Smooth muscle cell (in vitro differentiated cells): ENCODE measurements at regions not wholly inside any gene's neighbourhood (a gene's known extent, or its start where the extent isn't known, plus 50 kb on each side); places are given as distances from the start of the nearest gene placed in this dataset.

ENCODE experiments used
- DNase-seq: peaks from one replicate; lab custom pipeline; 2025; ENCODE audit not compliant: unreplicated experiment; lab: John Stamatoyannopoulos, UW
- H2AFZ ChIP-seq: fragments of 200-600 bp; sonication (generic); 2 replicates; pipeline ENCODE4 v1.6.0; 2016; ENCODE audit warnings: antibody characterized with exemption, low read depth, mild to moderate bottlenecking
- H3F3A ChIP-seq: fragments of 200-600 bp; sonication (generic); 2 replicates; pipeline ENCODE4 v1.6.0; 2017; ENCODE audit warnings: antibody characterized with exemption, low read depth
- H3K27ac ChIP-seq: fragments of 200-600 bp; sonication (generic); 2 replicates; pipeline ENCODE4 v1.5.1; 2016; ENCODE audit warnings: low read depth, mild to moderate bottlenecking
- H3K27me3 ChIP-seq: fragments of 200-600 bp; sonication (generic); 2 replicates; pipeline ENCODE4 v1.6.1; 2016; ENCODE audit warnings: low read depth, mild to moderate bottlenecking
- H3K36me3 ChIP-seq: fragments of 200-600 bp; sonication (generic); 2 replicates; pipeline ENCODE4 v1.5.1; 2016; ENCODE audit warnings: low read depth
- H3K4me1 ChIP-seq: fragments of 200-600 bp; sonication (generic); 2 replicates; pipeline ENCODE4 v1.5.1; 2016; ENCODE audit warnings: low read depth
- H3K4me2 ChIP-seq: fragments of 200-600 bp; sonication (generic); 2 replicates; pipeline ENCODE4 v1.6.0; 2016; ENCODE audit warnings: mild to moderate bottlenecking
- H3K4me3 ChIP-seq: fragments of 200-600 bp; sonication (generic); 2 replicates; pipeline ENCODE4 v1.5.1; 2016; ENCODE audit warnings: mild to moderate bottlenecking
- H3K79me2 ChIP-seq: fragments of 200-600 bp; sonication (generic); 2 replicates; pipeline ENCODE4 v1.6.0; 2016; ENCODE audit warnings: low read depth, mild to moderate bottlenecking
- H3K9ac ChIP-seq: fragments of 200-600 bp; sonication (generic); 2 replicates; pipeline ENCODE4 v1.6.0; 2016; ENCODE audit warnings: low read depth
- H3K9me3 ChIP-seq: fragments of 200-600 bp; sonication (generic); replicated peaks from 2 replicates; pipeline ENCODE4 v1.5.1; 2016; ENCODE audit warnings: low read depth
- H4K20me1 ChIP-seq: fragments of 200-600 bp; sonication (generic); 2 replicates; pipeline ENCODE4 v1.6.0; 2016; ENCODE audit warnings: low read depth
- CTCF ChIP-seq: fragments of 200-600 bp; sonication (generic); IDR thresholded peaks from 2 replicates; pipeline ENCODE4 v1.5.1; 2017; ENCODE audit warnings: borderline replicate concordance, mild to moderate bottlenecking, antibody characterized with exemption; ENCODE audit not compliant: insufficient read depth, poor library complexity, severe bottlenecking
- WGBS: methylation state at CpG from one replicate; pipeline ENCODE4 v1.1.7; 2016; ENCODE audit warnings: low lambda C conversion rate; 5-methylcytosine and 5-hydroxymethylcytosine counted together

GRCh38 chr2:174659069-174659900, 61.7 kb upstream of the WIPF1 start:
- Histone ChIP-seq H3F3A (peaks cover 16% of the 10 kb centered on the region), H2AFZ (no peak overlapping the region), H3K4me3 (no peak overlapping the region), H3K4me2 (no peak overlapping the region), H3K4me1 (peaks cover 8% of the 10 kb centered on the region), H3K9me3 (no peaks in the 10 kb centered on the region), H3K27ac (no peak overlapping the region), H3K27me3 (no peaks in the 10 kb centered on the region), H3K79me2 (peaks cover 49% of the 10 kb centered on the region), H3K36me3 (peaks cover 7% of the 10 kb centered on the region), H4K20me1 (peaks cover 35% of the 10 kb centered on the region), H3K9ac (no peak overlapping the region)
- WGBS = 87% methylated on average over 7 of the region's 7 CpGs
- no peak for DNase-seq
- TF ChIP-seq CTCF = no peak

- no peak overlapping the region for H3K4me2 ChIP-seq
Measured at GRCh38 chr2:174656676-174657176, 59.1 kb upstream of the WIPF1 start.

GRCh38 chr2:174656035-174656434, 58.4 kb upstream of the WIPF1 start:
- Histone ChIP-seq H3K9ac (no peak overlapping the region), H3K4me2 (no peak overlapping the region), H3K79me2 (peaks cover 69% of the 10 kb centered on the region), H3K27me3 (no peaks in the 10 kb centered on the region), H3F3A (peaks cover 7% of the 10 kb centered on the region), H3K4me3 (no peak overlapping the region), H3K9me3 (no peaks in the 10 kb centered on the region), H3K4me1 (no peaks in the 10 kb centered on the region), H2AFZ (no peak overlapping the region), H4K20me1 (peaks cover 10% of the 10 kb centered on the region), H3K36me3 (peaks cover 7% of the 10 kb centered on the region), H3K27ac (no peak overlapping the region)
- TF ChIP-seq CTCF = no peak
- no peak for DNase-seq

More at GRCh38 chr2:174656676-174657176, 59.1 kb upstream of the WIPF1 start:
- no peak overlapping the region for H2AFZ ChIP-seq
- no peak overlapping the region for H3K27ac ChIP-seq
- peaks cover 16% of the 10 kb centered on the region for H4K20me1 ChIP-seq
- DNase-seq = no peak
- H3K4me1 ChIP-seq = no peaks in the 10 kb centered on the region
- H3K27me3 ChIP-seq = no peaks in the 10 kb centered on the region
- H3K9ac ChIP-seq = no peak overlapping the region
- H3K79me2 ChIP-seq = peaks cover 69% of the 10 kb centered on the region
- no peaks in the 10 kb centered on the region for H3K9me3 ChIP-seq
- H3F3A ChIP-seq = peaks cover 7% of the 10 kb centered on the region
- no peak for TF ChIP-seq CTCF
- H3K36me3 ChIP-seq = peaks cover 7% of the 10 kb centered on the region
- H3K4me3 ChIP-seq = no peak overlapping the region
